Neural cell (in vitro differentiated cells): ENCODE measurements at regions not wholly inside any gene's neighbourhood (a gene's known extent, or its start where the extent isn't known, plus 50 kb on each side); places are given as distances from the start of the nearest gene placed in this dataset.

Experiments
- H2AFZ ChIP-seq: fragments of 200-600, 300-800 bp; sonication (generic), shearing (Covaris generic); 2 replicates; pipeline ENCODE4 v1.6.0; 2014; ENCODE audit warnings: low read depth, mild to moderate bottlenecking, antibody characterized with exemption, low read length, moderate library complexity
- H3F3A ChIP-seq: fragments of 200-600 bp; shearing (Covaris generic); 2 replicates; pipeline ENCODE4 v1.6.1; 2016; ENCODE audit warnings: mild to moderate bottlenecking, moderate library complexity, mixed read lengths, antibody characterized with exemption, low read length; ENCODE audit not compliant: insufficient read depth, poor library complexity, severe bottlenecking
- H3K27ac ChIP-seq: fragments of 200-600, 300-800 bp; sonication (generic), shearing (Covaris generic); 2 replicates; pipeline ENCODE4 v1.5.1; 2014; ENCODE audit warnings: mild to moderate bottlenecking, low read length, moderate library complexity
- H3K27me3 ChIP-seq: fragments of 300-800, 200-600 bp; sonication (generic), shearing (Covaris generic); 2 replicates; pipeline ENCODE4 v1.6.0; 2014; ENCODE audit warnings: mild to moderate bottlenecking, low read depth, low read length, moderate library complexity; ENCODE audit not compliant: insufficient read depth
- H3K36me3 ChIP-seq: fragments of 300-800, 200-600 bp; sonication (generic), shearing (Covaris generic); 2 replicates; pipeline ENCODE4 v1.5.1; 2014; ENCODE audit warnings: mild to moderate bottlenecking, antibody characterized with exemption, low read length, moderate library complexity; ENCODE audit not compliant: insufficient read depth
- H3K4me2 ChIP-seq: fragments of 300-800, 200-600 bp; sonication (generic), shearing (Covaris generic); 2 replicates; pipeline ENCODE4 v1.6.0; 2014; ENCODE audit warnings: mild to moderate bottlenecking, low read length
- H3K4me3 ChIP-seq: fragments of 300-800, 200-600 bp; sonication (generic), shearing (Covaris generic); 2 replicates; pipeline ENCODE4 v1.5.1; 2014; ENCODE audit warnings: mild to moderate bottlenecking, low read length, moderate library complexity
- H3K79me2 ChIP-seq: fragments of 200-600 bp; shearing (Covaris generic); replicated peaks from 2 replicates; pipeline ENCODE4 v1.6.0; 2014; ENCODE audit warnings: mild to moderate bottlenecking, low read length, moderate library complexity; ENCODE audit not compliant: insufficient read depth
- H3K9ac ChIP-seq: fragments of 300-800, 200-600 bp; sonication (generic), shearing (Covaris generic); 2 replicates; pipeline ENCODE4 v1.6.1; 2016; ENCODE audit warnings: mild to moderate bottlenecking, low read length, mixed read lengths
- H3K9me2 ChIP-seq: fragments of 200-600 bp; shearing (Covaris generic); 2 replicates; pipeline ENCODE4 v1.6.1; 2016; ENCODE audit warnings: mild to moderate bottlenecking, low read length, mixed read lengths; ENCODE audit not compliant: insufficient read depth
- H3K9me3 ChIP-seq: fragments of 200-600, 300-800 bp; sonication (generic), shearing (Covaris generic); 2 replicates; pipeline ENCODE4 v1.6.1; 2016; ENCODE audit warnings: mild to moderate bottlenecking, mixed run types, low read length, moderate library complexity, mixed read lengths
- H4K20me1 ChIP-seq: fragments of 200-600 bp; shearing (Covaris generic); 2 replicates; pipeline ENCODE4 v1.6.1; 2016; ENCODE audit warnings: mild to moderate bottlenecking, mixed run types; ENCODE audit not compliant: insufficient read depth
- CTCF ChIP-seq: fragments of 450-650 bp; IDR thresholded peaks from 2 replicates; pipeline ENCODE4 v1.5.1; 2014; ENCODE audit warnings: antibody characterized with exemption, mild to moderate bottlenecking, moderate library complexity; ENCODE audit not compliant: poor library complexity, severe bottlenecking
- EP300 ChIP-seq: fragments of 450-650 bp; conservative IDR thresholded peaks from 2 replicates; pipeline ENCODE4 v1.6.1; 2014; ENCODE audit warnings: antibody characterized with exemption, mild to moderate bottlenecking, moderate library complexity; ENCODE audit not compliant: poor library complexity, severe bottlenecking
- EZH2 ChIP-seq: fragments of 200-600, 300-800 bp; shearing (Covaris generic), sonication (generic); IDR thresholded peaks from 2 replicates; pipeline ENCODE4 v1.6.1; 2014; ENCODE audit warnings: antibody characterized with exemption, low read length, borderline replicate concordance, mild to moderate bottlenecking; ENCODE audit not compliant: insufficient read depth, poor library complexity, severe bottlenecking
- MXI1 ChIP-seq: fragments of 450-650 bp; conservative IDR thresholded peaks from 2 replicates; pipeline ENCODE4 v1.6.1; 2014; ENCODE audit warnings: antibody characterized with exemption, mild to moderate bottlenecking; ENCODE audit not compliant: poor library complexity, severe bottlenecking
- POLR2AphosphoS5 ChIP-seq: IDR thresholded peaks from 2 replicates; pipeline ENCODE4 v1.6.1; 2012
- RAD21 ChIP-seq: fragments of 450-650 bp; conservative IDR thresholded peaks from 2 replicates; pipeline ENCODE4 v1.6.1; 2014; ENCODE audit warnings: antibody characterized with exemption, mild to moderate bottlenecking, moderate library complexity
- REST ChIP-seq: IDR thresholded peaks from 2 replicates; pipeline ENCODE4 v1.6.1; 2012; ENCODE audit warnings: borderline replicate concordance
- SMC3 ChIP-seq: fragments of 450-650 bp; conservative IDR thresholded peaks from 2 replicates; pipeline ENCODE4 v1.6.1; 2014; ENCODE audit warnings: antibody characterized with exemption, mild to moderate bottlenecking, moderate library complexity; ENCODE audit not compliant: poor library complexity
- TAF1 ChIP-seq: IDR thresholded peaks from 2 replicates; pipeline ENCODE4 v1.6.1; 2012; ENCODE audit warnings: low read depth

GRCh38 chr1:4021974-4022268 is 121.8 kb upstream of the C1orf174 start:
- no peaks in the 10 kb centered on the region for H3K79me2 ChIP-seq
- no peak for TF ChIP-seq RAD21
- TF ChIP-seq MXI1, result no peak
- no peak for TF ChIP-seq EZH2
- no peak for TF ChIP-seq TAF1
- TF ChIP-seq REST, result no peak
- TF ChIP-seq POLR2AphosphoS5, result no peak
- TF ChIP-seq EP300, result no peak
- TF ChIP-seq CTCF, result no peak
- TF ChIP-seq SMC3, result no peak
- H3K9ac ChIP-seq, result no peak overlapping the region
- H3K4me3 ChIP-seq, result no peak overlapping the region
- no peaks in the 10 kb centered on the region for H3K9me3 ChIP-seq
- no peaks in the 10 kb centered on the region for H3F3A ChIP-seq
- no peaks in the 10 kb centered on the region for H3K9me2 ChIP-seq
- no peaks in the 10 kb centered on the region for H4K20me1 ChIP-seq
- no peaks in the 10 kb centered on the region for H3K27me3 ChIP-seq
- no peak overlapping the region for H2AFZ ChIP-seq
- no peak overlapping the region for H3K4me2 ChIP-seq
- H3K27ac ChIP-seq, result no peak overlapping the region
- H3K36me3 ChIP-seq, result no peaks in the 10 kb centered on the region

- no peak overlapping the region for H3K4me3 ChIP-seq
- no peak overlapping the region for H2AFZ ChIP-seq
- H3K27ac ChIP-seq, result no peak overlapping the region
- H3K36me3 ChIP-seq, result no peaks in the 10 kb centered on the region
- no peaks in the 10 kb centered on the region for H3F3A ChIP-seq
- H3K9me2 ChIP-seq, result no peaks in the 10 kb centered on the region
- no peak overlapping the region for H3K4me2 ChIP-seq
- no peaks in the 10 kb centered on the region for H3K9me3 ChIP-seq
- TF ChIP-seq TAF1 (no peak), MXI1 (no peak), SMC3 (no peak), REST (no peak), RAD21 (no peak), EP300 (no peak), POLR2AphosphoS5 (no peak), EZH2 (no peak), CTCF (no peak)
- H4K20me1 ChIP-seq, result no peaks in the 10 kb centered on the region
- no peaks in the 10 kb centered on the region for H3K27me3 ChIP-seq
- no peak overlapping the region for H3K9ac ChIP-seq
- no peaks in the 10 kb centered on the region for H3K79me2 ChIP-seq
Observed at GRCh38 chr1:4022715-4023114, 122.6 kb upstream of the C1orf174 start.
